WTC11 (cell line): ENCODE measurements at regions not wholly inside any gene's neighbourhood (a gene's known extent, or its start where the extent isn't known, plus 50 kb on each side); places are given as distances from the start of the nearest gene placed in this dataset.

Experiments used
- ATAC-seq: fragments of 200-7000 bp; cut with Tn5 transposase; 2 replicates; pipeline ENCODE4 v1.10.0; 2021; ENCODE audit warnings: mild to moderate bottlenecking, moderate library complexity
- CTCF ChIA-PET: fragments of 300-600 bp; sonication (Branson Sonifier 250); formaldehyde crosslinking; loops from one replicate; lab custom pipeline; 2021; ENCODE audit warnings: antibody characterized with exemption; lab: Charles Lee
- POLR2A ChIA-PET: fragments of 350-600 bp; sonication (Branson Sonifier 250); formaldehyde crosslinking; loops from one replicate; lab custom pipeline; 2021; ENCODE audit warnings: antibody characterized with exemption; lab: Charles Lee
- DNase-seq: peaks from one replicate; pipeline ENCODE4 v3.0.0; 2021; ENCODE audit warnings: low spot score
- H3K27ac Mint-ChIP-seq: 2 replicates; pipeline ENCODE4 v1.8.0; 2021; ENCODE audit warnings: mixed read lengths
- H3K27me3 Mint-ChIP-seq: 2 replicates; pipeline ENCODE4 v1.8.0; 2021; ENCODE audit warnings: low read depth, mild to moderate bottlenecking, moderate library complexity, mixed read lengths
- H3K36me3 Mint-ChIP-seq: 2 replicates; pipeline ENCODE4 v1.8.0; 2021; ENCODE audit warnings: mixed read lengths
- H3K4me1 Mint-ChIP-seq: 2 replicates; pipeline ENCODE4 v1.8.0; 2022; ENCODE audit warnings: mixed read lengths
- H3K4me3 Mint-ChIP-seq: 2 replicates; pipeline ENCODE4 v1.8.0; 2021; ENCODE audit warnings: mild to moderate bottlenecking, moderate library complexity, mixed read lengths
- H3K9me3 Mint-ChIP-seq: 2 replicates; pipeline ENCODE4 v1.8.0; 2021; ENCODE audit warnings: mixed read lengths
- CBFB ChIP-seq: sonication (generic); formaldehyde crosslinking; IDR thresholded peaks from 2 replicates; pipeline ENCODE4 v1.8.1; 2022; ENCODE audit warnings: mild to moderate bottlenecking, low read depth, missing genetic modification reagents
- ESRRA ChIP-seq: sonication (generic); formaldehyde crosslinking; IDR thresholded peaks from 2 replicates; pipeline ENCODE4 v1.8.1; 2022; ENCODE audit warnings: mild to moderate bottlenecking, missing genetic modification reagents, borderline replicate concordance
- ETV6 ChIP-seq: sonication (generic); formaldehyde crosslinking; IDR thresholded peaks from 2 replicates; pipeline ENCODE4 v1.8.1; 2022; ENCODE audit warnings: mild to moderate bottlenecking, missing genetic modification reagents
- FOXJ3 ChIP-seq: sonication (generic); formaldehyde crosslinking; IDR thresholded peaks from 2 replicates; pipeline ENCODE4 v1.9.0; 2021; ENCODE audit warnings: missing genetic modification reagents, mild to moderate bottlenecking, borderline replicate concordance
- GTF2I ChIP-seq: fragments of 250-450 bp; sonication (Bioruptor Pico); conservative IDR thresholded peaks from 2 replicates; pipeline ENCODE4 v1.4.0; 2021; ENCODE audit warnings: mild to moderate bottlenecking
- MYBL2 ChIP-seq: sonication (generic); formaldehyde crosslinking; IDR thresholded peaks from 2 replicates; pipeline ENCODE4 v1.8.1; 2023; ENCODE audit warnings: mild to moderate bottlenecking, moderate library complexity, missing genetic modification reagents
- NFATC4 ChIP-seq: fragments of 250-450 bp; sonication (Bioruptor Pico); IDR thresholded peaks from 2 replicates; pipeline ENCODE4 v1.9.0; 2021; ENCODE audit warnings: mild to moderate bottlenecking
- NR1H2 ChIP-seq: sonication (generic); formaldehyde crosslinking; IDR thresholded peaks from 2 replicates; pipeline ENCODE4 v1.9.0; 2021; ENCODE audit warnings: mild to moderate bottlenecking, moderate library complexity, missing genetic modification reagents
- SMAD3 ChIP-seq: sonication (generic); formaldehyde crosslinking; IDR thresholded peaks from 2 replicates; pipeline ENCODE4 v1.8.0; 2022; ENCODE audit warnings: missing genetic modification reagents, mild to moderate bottlenecking, borderline replicate concordance
- TP53 ChIP-seq: sonication (generic); formaldehyde crosslinking; IDR thresholded peaks from 2 replicates; pipeline ENCODE4 v1.8.1; 2023; ENCODE audit warnings: mild to moderate bottlenecking, missing genetic modification reagents
- ZNF121 ChIP-seq: sonication (generic); formaldehyde crosslinking; IDR thresholded peaks from 2 replicates; pipeline ENCODE4 v1.8.0; 2023; ENCODE audit warnings: missing genetic modification reagents
- ZNF232 ChIP-seq: sonication (generic); formaldehyde crosslinking; IDR thresholded peaks from 2 replicates; pipeline ENCODE4 v1.8.0; 2022; ENCODE audit warnings: mild to moderate bottlenecking, missing genetic modification reagents
- ZNF317 ChIP-seq: sonication (generic); formaldehyde crosslinking; IDR thresholded peaks from 2 replicates; pipeline ENCODE4 v1.8.1; 2023; ENCODE audit warnings: low read depth, mild to moderate bottlenecking, moderate library complexity, missing genetic modification reagents, borderline replicate concordance
- ZNF396 ChIP-seq: fragments of 250-450 bp; sonication (Bioruptor Pico); IDR thresholded peaks from 2 replicates; pipeline ENCODE4 v1.8.0; 2021; ENCODE audit warnings: mild to moderate bottlenecking, moderate library complexity, borderline replicate concordance
- ZNF423 ChIP-seq: fragments of 250-450 bp; sonication (Bioruptor Pico); IDR thresholded peaks from 2 replicates; pipeline ENCODE4 v2.1.2; 2022; ENCODE audit warnings: mild to moderate bottlenecking, moderate library complexity
- TF ChIP-seq, protein P1 (sequence below): sonication (generic); formaldehyde crosslinking; IDR thresholded peaks from 2 replicates; pipeline ENCODE4 v1.8.0; 2022; ENCODE audit warnings: mild to moderate bottlenecking, missing genetic modification reagents
- TF ChIP-seq, protein P2 (sequence below): fragments of 250-450 bp; sonication (Bioruptor Pico); IDR thresholded peaks from 2 replicates; pipeline ENCODE4 v1.9.0; 2021; ENCODE audit warnings: mild to moderate bottlenecking, borderline replicate concordance
- TF ChIP-seq, protein P3 (sequence below): sonication (generic); formaldehyde crosslinking; IDR thresholded peaks from 2 replicates; pipeline ENCODE4 v1.8.1; 2022; ENCODE audit warnings: mild to moderate bottlenecking, moderate library complexity, missing genetic modification reagents
- TF ChIP-seq, protein P4 (sequence below): sonication (generic); formaldehyde crosslinking; IDR thresholded peaks from 2 replicates; pipeline ENCODE4 v1.8.1; 2023; ENCODE audit warnings: mild to moderate bottlenecking, moderate library complexity, missing genetic modification reagents
- TF ChIP-seq, protein P5 (sequence below): fragments of 250-450 bp; sonication (Bioruptor Pico); conservative IDR thresholded peaks from 2 replicates; pipeline ENCODE4 v1.9.0; 2021; ENCODE audit warnings: mild to moderate bottlenecking
- TF ChIP-seq, protein P6 (sequence below): sonication (generic); formaldehyde crosslinking; IDR thresholded peaks from 2 replicates; pipeline ENCODE4 v1.8.1; 2022; ENCODE audit warnings: low read depth, mild to moderate bottlenecking, moderate library complexity, missing genetic modification reagents, borderline replicate concordance
- TF ChIP-seq, protein P7 (sequence below): sonication (generic); formaldehyde crosslinking; IDR thresholded peaks from 2 replicates; pipeline ENCODE4 v1.8.0; 2022; ENCODE audit warnings: mild to moderate bottlenecking, missing genetic modification reagents

DNA sequence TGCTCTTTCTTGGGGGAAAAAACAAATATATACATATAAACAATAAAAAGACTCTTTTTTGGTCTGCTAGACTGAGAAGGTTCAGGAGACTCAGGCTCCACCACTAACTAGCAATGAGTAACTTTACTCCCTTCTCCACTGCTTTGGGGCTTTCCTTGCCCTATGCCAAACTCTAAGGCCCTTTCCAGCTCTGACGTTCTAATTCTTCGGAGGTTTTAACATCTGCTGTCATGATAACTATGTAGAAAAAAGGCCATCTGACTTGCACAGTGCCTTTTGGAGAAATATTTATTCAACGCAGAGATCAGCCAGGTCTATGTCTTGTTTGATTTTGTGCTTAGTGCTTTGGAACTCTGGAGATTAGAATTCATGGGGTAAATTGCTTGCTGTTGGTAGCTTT is 156.2 kb downstream of the TMCO5A start:
- Mint-ChIP-seq H3K27me3 (no peaks in the 10 kb centered on the region), H3K27ac (no peak overlapping the region), H3K9me3 (no peaks in the 10 kb centered on the region; the same call in 1 of the 2 replicates), H3K4me1 (no peaks in the 10 kb centered on the region; the same call in 1 of the 2 replicates), H3K36me3 (no peaks in the 10 kb centered on the region), H3K4me3 (no peak overlapping the region)
- DNase-seq (no peak), ATAC-seq (no peak)
- ChIA-PET CTCF (interaction anchor here (0.6 kb wide), 1 partner anchor 18 kb away, joined by 5 read pairs; no protein-coding TSS in a partner anchor), POLR2A (no interaction called here)
- TF ChIP-seq, protein P1, sequence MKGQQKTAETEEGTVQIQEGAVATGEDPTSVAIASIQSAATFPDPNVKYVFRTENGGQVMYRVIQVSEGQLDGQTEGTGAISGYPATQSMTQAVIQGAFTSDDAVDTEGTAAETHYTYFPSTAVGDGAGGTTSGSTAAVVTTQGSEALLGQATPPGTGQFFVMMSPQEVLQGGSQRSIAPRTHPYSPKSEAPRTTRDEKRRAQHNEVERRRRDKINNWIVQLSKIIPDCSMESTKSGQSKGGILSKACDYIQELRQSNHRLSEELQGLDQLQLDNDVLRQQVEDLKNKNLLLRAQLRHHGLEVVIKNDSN = no peak
- TF ChIP-seq, protein P2, sequence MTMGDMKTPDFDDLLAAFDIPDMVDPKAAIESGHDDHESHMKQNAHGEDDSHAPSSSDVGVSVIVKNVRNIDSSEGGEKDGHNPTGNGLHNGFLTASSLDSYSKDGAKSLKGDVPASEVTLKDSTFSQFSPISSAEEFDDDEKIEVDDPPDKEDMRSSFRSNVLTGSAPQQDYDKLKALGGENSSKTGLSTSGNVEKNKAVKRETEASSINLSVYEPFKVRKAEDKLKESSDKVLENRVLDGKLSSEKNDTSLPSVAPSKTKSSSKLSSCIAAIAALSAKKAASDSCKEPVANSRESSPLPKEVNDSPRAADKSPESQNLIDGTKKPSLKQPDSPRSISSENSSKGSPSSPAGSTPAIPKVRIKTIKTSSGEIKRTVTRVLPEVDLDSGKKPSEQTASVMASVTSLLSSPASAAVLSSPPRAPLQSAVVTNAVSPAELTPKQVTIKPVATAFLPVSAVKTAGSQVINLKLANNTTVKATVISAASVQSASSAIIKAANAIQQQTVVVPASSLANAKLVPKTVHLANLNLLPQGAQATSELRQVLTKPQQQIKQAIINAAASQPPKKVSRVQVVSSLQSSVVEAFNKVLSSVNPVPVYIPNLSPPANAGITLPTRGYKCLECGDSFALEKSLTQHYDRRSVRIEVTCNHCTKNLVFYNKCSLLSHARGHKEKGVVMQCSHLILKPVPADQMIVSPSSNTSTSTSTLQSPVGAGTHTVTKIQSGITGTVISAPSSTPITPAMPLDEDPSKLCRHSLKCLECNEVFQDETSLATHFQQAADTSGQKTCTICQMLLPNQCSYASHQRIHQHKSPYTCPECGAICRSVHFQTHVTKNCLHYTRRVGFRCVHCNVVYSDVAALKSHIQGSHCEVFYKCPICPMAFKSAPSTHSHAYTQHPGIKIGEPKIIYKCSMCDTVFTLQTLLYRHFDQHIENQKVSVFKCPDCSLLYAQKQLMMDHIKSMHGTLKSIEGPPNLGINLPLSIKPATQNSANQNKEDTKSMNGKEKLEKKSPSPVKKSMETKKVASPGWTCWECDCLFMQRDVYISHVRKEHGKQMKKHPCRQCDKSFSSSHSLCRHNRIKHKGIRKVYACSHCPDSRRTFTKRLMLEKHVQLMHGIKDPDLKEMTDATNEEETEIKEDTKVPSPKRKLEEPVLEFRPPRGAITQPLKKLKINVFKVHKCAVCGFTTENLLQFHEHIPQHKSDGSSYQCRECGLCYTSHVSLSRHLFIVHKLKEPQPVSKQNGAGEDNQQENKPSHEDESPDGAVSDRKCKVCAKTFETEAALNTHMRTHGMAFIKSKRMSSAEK (CRISPR knock-in tag) = no peak
- TF ChIP-seq ETV6 = no peak
- TF ChIP-seq NR1H2 (CRISPR knock-in tag) = no peak
- TF ChIP-seq, protein P3, sequence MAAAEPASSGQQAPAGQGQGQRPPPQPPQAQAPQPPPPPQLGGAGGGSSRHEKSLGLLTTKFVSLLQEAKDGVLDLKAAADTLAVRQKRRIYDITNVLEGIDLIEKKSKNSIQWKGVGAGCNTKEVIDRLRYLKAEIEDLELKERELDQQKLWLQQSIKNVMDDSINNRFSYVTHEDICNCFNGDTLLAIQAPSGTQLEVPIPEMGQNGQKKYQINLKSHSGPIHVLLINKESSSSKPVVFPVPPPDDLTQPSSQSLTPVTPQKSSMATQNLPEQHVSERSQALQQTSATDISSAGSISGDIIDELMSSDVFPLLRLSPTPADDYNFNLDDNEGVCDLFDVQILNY = no peak
- TF ChIP-seq ZNF232 (CRISPR knock-in tag) = no peak
- no peak for TF ChIP-seq ZNF396 (CRISPR knock-in tag)

DNA sequence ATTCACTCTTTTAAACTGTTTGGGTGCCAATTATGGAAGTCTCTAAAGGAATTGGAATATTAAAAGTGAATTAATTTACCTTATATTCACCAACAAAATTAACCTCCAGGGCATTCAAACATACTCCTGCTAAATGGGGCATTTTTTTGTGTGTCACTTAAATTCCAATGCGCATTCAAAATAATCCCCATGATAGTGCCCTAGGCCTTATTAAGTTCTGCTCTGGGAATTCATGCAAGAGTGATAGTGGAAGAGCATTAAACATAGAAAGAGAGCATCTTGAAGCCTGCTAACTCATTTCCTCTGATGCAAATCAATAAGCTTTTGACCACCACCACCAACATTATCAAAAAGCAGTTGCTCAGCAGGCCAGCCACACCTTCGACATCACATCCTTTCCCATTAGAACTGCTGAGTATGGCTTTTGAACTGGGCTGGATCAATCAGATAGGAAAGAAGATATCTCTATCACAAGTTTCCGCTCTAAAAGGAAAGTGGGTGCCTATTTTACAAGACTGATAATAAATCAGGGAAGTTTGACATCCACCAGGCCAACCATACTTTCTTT is 156.7 kb downstream of the TMCO5A start:
- DNase-seq (no peak), ATAC-seq (no peak)
- ChIA-PET POLR2A (no interaction called here), CTCF (interaction anchor here (0.6 kb wide), 1 partner anchor 18 kb away, joined by 5 read pairs; no protein-coding TSS in a partner anchor)
- Mint-ChIP-seq H3K36me3 (no peaks in the 10 kb centered on the region), H3K27ac (no peak overlapping the region), H3K9me3 (peaks cover under 1% of the 10 kb centered on the region), H3K4me1 (no peaks in the 10 kb centered on the region; the same call in 1 of the 2 replicates), H3K27me3 (no peaks in the 10 kb centered on the region), H3K4me3 (no peak overlapping the region)
- TF ChIP-seq ZNF121 (CRISPR knock-in tag) = no peak
- no peak for TF ChIP-seq ESRRA
- TF ChIP-seq, protein P4, sequence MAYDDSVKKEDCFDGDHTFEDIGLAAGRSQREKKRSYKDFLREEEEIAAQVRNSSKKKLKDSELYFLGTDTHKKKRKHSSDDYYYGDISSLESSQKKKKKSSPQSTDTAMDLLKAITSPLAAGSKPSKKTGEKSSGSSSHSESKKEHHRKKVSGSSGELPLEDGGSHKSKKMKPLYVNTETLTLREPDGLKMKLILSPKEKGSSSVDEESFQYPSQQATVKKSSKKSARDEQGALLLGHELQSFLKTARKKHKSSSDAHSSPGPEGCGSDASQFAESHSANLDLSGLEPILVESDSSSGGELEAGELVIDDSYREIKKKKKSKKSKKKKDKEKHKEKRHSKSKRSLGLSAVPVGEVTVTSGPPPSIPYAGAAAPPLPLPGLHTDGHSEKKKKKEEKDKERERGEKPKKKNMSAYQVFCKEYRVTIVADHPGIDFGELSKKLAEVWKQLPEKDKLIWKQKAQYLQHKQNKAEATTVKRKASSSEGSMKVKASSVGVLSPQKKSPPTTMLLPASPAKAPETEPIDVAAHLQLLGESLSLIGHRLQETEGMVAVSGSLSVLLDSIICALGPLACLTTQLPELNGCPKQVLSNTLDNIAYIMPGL (CRISPR knock-in tag) = no peak
- no peak for TF ChIP-seq CBFB (CRISPR knock-in tag)
- TF ChIP-seq, protein P3 = no peak
- no peak for TF ChIP-seq FOXJ3 (CRISPR knock-in tag)
- TF ChIP-seq, protein P5, sequence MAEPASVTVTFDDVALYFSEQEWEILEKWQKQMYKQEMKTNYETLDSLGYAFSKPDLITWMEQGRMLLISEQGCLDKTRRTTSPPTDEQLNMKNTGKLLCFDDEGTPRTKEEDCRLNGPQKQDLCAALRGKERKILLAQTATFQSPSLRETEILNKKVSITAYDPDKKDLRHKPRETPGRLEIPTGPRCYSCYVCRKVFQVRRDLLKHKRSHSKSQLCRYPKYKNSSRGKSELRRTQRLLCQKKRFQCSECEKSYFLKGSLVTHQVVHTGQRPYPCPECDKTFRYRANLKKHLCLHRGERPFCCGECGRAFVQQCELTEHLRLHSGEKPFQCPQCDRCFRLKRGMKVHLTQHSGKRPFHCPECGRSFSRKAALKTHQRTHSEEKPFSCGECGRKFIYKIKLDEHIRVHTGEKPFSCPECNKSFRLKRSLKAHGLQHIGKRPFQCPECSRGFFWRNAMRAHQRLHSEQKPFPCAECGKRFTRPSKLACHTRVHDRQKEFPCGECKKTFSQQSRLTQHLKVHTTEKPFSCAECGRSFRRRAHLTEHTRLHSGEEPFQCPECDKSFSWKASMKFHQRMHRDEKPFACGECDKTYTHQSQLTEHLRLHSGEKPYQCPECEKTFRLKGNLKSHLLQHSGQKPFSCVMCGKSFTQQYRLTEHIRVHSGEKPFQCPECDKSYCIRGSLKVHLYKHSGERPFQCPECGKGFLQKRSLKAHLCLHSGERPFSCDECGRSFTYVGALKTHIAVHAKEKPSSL (CRISPR knock-in tag) = no peak
- TF ChIP-seq SMAD3 (CRISPR knock-in tag) = no peak
- TF ChIP-seq GTF2I (CRISPR knock-in tag) = no peak
- no peak for TF ChIP-seq ZNF317 (CRISPR knock-in tag)
- TF ChIP-seq MYBL2 = no peak
- no peak for TF ChIP-seq NFATC4 (CRISPR knock-in tag)
- TF ChIP-seq ZNF423 (CRISPR knock-in tag) = no peak
- TF ChIP-seq, protein P6, sequence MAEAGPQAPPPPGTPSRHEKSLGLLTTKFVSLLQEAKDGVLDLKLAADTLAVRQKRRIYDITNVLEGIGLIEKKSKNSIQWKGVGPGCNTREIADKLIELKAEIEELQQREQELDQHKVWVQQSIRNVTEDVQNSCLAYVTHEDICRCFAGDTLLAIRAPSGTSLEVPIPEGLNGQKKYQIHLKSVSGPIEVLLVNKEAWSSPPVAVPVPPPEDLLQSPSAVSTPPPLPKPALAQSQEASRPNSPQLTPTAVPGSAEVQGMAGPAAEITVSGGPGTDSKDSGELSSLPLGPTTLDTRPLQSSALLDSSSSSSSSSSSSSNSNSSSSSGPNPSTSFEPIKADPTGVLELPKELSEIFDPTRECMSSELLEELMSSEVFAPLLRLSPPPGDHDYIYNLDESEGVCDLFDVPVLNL (CRISPR knock-in tag) = no peak
- no peak for TF ChIP-seq TP53 (CRISPR knock-in tag)
- TF ChIP-seq, protein P7, sequence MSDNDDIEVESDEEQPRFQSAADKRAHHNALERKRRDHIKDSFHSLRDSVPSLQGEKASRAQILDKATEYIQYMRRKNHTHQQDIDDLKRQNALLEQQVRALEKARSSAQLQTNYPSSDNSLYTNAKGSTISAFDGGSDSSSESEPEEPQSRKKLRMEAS = no peak
